Fibroblast of skin of right quadriceps (primary cell): ENCODE measurements at regions not wholly inside any gene's neighbourhood (a gene's known extent, or its start where the extent isn't known, plus 50 kb on each side); places are given as distances from the start of the nearest gene placed in this dataset.
"Not testable (repeated sequence)": the region's sequence is repeated elsewhere in the genome, so short reads cannot be mapped to it uniquely, and the experiment has no call there.

ENCODE experiments used
- DNase-seq: peaks from one replicate; pipeline ENCODE4 v3.0.0-alpha.2; 2013

DNA sequence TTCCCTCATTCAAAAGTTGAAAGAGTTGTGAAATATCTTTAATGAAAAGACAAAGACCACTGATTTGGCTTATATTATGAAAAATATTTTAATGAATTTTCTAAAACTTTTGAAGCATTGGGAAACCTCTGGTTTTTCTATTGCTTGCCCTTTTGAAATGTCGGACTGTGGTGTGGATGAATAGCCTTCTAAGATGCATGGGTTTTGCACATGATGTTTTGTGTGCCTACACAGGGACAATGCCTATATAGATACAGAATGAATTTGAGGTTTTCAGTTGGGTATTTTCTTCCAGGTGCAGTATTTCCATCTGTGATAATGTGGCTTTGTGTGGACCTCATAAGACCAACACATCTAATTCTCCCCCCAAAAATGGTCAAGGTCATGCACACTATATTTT, 1437.9 kb downstream of the REEP3 start:
- no peak for DNase-seq

DNA sequence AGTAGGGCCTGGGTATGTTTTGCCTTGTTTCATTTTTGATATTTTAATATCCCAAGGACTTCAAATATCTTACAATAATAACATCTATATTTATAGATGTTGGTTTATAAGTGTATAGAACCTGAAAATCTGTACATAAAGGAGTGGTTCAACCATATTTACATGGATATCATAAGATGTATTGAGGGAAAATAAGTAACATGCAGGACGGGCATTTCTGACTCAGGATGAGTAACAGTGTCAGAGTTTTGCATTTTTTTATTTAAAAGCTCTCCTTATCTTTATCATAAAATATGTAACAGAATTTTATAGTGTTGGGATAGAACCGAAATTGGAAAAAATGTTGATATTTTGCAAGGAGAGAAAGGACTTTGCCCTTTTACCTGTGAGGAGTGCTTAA, 1438.7 kb downstream of the REEP3 start:
- DNase-seq = no peak

GRCh38 chr10:64973391-64973790, 1452.2 kb downstream of the REEP3 start:
- DNase-seq = no peak

GRCh38 chr10:64976150-64976549, 1454.9 kb downstream of the REEP3 start:
- no peak for DNase-seq

DNA sequence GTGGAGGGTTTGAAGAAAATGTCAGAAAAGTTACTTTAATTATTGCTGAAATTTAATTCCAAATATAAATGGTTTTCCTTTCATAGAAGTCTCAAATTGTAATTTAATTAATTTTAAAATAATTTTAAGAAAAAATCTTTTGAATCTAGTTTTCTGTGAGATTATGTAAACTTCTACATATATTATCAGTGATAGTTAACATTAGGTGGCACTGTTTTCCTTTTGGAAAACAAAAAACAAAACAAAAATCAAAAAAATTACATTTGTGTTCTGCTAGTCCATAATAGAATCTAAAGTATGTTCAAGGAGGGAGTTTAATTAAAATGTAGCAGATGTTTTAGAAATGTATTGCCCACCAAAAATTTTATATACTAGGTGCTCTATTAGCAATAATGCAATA, 1456.7 kb downstream of the REEP3 start:
- no peak for DNase-seq

GRCh38 chr10:64996886-64997285, 1475.7 kb downstream of the REEP3 start:
- DNase-seq = no peak

DNA sequence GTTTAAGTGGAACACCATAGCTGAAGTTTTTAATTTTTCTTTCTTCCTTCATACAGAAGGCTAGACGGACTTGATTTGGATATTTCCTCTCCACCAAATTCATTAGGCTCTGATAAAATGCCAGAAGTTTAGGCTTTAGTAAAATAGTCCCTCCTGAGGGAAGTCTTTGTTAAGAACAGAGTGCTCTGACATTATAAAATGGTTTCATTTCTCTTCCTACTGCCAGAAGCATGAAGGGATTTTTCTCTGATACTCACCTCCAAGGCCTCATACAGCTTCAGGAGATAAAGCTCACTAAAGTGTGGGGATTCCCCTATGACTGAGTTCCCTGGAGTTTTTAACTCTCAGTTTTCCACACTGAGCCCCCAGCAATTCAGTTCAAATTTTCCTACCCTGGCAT, 1489.6 kb downstream of the REEP3 start:
- DNase-seq = no peak

DNA sequence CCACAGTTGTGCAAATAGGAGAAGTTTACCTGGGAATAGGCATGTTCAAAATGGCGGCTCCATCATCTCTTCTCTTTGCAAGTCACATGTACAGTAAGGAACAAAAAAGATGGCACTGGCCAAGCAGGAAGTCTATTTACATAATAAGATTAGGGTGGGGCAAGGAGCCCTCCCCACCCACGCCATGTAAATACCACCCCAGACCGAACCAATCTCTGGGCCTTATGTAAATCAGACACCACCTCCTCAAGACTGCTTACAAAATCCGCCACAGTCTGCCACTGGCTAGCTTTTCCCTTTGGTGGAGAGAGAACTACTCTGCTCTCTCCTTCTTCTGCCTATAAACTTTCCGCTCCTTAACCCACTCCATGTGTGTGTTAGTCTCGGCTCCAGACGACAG, 1496.3 kb downstream of the REEP3 start:
- no peak for DNase-seq

- no peak for DNase-seq
These were observed 1503.7 kb downstream of the REEP3 start for GRCh38 chr10:65024886-65025285.

DNA sequence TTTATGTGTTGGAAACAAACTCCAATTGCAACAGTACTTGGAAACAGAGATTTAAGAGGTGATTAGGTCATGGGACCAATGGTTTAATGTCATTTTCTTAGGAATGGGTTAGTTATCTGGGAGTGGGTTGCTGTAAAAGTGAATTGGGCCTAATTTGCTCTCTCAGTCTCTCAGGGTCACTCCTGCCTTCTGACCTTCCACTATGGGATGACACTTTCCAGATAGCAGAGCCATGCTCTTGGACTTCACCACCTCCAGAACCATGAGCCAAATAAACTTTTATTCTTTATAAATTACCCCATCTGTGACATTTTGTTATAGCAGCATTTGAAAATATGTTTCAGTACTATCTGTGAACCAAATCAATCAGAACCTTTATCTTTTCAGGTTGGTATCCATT, 1509.1 kb downstream of the REEP3 start:
- no peak for DNase-seq

DNA sequence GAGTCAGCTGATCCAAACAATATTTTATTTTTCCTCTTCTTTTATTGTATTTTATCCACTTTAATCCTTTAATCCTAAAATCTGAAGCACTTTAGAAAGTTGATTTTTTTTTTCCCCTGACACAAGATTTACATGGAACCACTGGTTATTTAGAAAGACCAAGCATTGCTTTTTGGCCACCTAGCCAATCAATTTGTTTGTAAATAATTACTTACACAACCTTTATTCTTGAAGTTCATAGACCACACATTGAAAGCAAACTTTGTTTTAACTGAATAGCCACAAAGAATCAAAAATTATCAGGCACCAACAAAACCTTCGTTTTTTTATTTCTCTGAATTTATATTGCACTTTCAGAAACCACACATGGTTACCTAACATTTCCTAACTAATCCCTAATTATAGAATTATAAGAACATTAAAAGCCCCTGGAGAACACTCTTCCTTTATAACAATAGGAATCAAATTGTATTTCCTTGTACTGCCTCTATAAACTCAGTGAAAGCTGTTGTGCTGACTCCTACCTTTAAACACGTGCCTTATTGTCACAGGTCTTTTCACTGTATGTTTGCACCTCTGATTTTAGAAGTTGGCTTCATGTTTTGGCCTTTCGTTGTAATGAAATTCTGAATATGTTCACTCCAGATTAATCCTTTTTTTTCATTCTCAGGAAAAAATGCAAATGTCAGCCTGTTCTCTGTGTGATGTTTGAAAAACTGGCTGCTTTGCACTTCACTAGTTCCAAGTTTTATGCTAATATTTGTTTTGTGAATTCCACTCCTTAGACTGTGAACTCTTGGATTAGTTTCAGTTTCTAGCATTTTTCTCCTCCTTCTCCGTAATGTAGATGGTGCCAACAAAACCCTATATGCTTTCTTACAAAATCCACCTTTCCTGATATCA, 1511.9 kb downstream of the REEP3 start:
- DNase-seq = no peak

- no peak for DNase-seq
These were observed 1512.8 kb downstream of the REEP3 start for GRCh38 chr10:65033957-65034356.

GRCh38 chr10:65040796-65041195, 1519.6 kb downstream of the REEP3 start:
- DNase-seq = no peak

DNA sequence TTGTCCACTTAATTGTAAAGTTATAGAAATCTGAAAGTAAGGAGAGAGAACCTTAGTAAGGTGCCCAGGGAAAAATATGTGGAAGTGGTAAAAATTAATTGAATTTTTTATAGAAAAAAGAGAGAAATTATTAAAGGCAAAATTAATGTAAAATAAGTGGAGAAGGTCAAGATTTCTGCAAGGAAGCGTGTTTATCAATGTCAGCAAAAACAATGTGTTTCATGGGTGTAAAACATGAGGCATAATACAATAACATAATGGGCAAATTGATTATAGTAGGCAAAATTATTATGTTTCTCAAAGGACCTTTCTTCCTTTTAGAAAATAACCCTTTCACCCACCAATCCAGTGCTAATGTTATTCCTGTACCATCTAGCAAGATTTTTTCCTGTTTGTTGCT, 1520.1 kb downstream of the REEP3 start:
- no peak for DNase-seq

DNA sequence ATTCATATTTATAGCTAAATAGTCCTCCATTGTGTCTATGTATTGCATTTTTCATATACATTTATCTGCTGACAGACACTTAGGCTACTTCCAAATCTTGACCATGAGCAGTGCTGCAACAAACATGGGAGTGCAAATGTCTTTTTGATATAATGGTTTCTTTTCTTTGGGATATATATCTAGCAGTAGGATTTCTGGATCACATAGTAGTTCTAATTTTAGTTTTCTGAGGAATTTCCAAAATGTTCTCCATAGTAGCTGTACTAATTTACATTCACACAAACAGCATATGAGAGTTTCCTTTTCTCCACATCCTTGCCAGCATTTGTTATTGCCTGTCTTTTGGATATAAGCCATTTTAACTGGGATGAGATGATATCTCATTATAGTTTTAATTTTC, 1521.3 kb downstream of the REEP3 start:
- DNase-seq = no peak

GRCh38 chr10:65046831-65047230, 1525.6 kb downstream of the REEP3 start:
- no peak for DNase-seq

DNA sequence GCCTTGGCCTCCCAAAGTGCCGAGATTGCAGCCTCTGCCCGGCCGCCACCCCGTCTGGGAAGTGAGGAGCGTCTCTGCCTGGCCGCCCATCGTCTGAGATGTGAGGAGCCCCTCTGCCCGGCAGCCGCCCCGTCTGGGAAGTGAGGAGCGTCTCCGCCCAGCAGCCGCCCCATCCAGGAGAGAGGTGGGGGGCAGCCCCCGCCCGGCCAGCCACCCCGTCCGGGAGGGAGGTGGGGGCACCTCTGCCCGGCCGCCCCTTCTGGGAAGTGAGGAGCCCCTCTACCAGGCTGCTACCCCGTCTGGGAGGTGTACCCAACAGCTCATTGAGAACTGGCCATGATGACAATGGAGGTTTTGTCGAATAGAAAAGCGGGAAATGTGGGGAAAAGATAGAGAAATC, 1530.9 kb downstream of the REEP3 start:
- DNase-seq = not testable (repeated sequence)

DNA sequence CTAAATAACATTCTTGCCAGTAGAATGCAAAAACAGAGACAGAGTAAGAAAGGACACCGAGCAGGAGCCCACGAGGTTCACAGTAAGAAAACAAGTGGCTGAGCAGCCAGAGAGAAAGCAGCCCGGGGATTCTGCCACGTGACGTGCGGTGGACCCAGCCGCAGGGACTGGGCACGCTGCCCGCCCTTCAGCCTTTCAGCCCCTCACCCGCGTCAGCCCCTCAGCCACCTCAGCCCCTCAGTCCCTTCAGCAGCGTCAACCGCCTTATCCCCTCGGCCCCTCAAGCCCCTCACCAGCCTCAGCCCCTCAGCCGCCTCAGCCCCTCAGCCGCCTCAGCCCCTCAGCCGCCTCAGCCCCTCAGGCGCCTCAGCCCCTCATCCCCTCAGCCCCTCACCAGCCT, 1532.2 kb downstream of the REEP3 start:
- not testable (repeated sequence) for DNase-seq

DNA sequence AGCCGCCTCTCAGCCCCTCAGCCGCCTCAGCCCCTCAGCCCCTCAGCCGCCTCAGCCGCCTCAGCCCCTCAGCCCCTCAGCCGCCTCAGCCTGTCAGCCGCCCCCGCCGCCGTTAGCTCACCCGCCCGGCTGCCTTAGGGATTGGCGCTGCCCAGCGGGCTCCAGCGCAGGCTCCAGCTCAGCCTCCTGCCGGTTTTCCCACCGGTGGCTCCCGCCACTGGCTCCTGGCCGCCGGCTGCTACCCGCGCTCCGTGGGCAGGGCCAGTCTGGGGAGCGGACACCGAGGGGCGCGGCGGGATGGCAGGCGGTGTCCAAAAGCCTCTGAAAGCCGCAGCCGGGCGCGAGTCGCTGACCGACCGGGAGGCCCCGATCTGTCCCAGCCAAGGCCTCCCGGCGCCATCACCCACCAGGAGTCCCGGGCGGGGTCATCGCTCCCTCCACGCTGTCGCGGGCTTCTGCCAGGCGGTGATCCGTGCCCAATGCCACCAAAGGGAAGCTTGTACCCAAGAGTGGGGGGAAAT, 1532.7 kb downstream of the REEP3 start:
- not testable (repeated sequence) for DNase-seq

DNA sequence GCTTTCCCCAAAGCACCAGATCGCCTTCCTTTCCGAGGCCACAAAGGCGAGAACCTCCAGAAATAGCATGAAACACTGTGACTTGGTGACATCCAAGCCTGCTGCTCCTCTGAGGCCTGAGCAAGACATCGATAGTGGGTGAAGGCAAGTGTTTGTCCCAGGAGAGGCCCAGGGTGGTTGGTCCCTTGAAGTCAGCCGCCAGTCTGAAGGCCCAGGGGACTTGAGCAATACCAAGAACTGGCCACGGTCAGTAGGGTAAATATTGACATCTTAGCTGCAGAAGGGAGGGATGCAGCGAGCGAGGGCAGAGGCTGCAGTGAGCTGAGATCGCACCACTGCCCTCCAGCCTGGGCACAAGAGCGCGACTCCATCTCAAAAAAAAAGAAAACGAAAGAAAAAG, 1533.5 kb downstream of the REEP3 start:
- not testable (repeated sequence) for DNase-seq

DNA sequence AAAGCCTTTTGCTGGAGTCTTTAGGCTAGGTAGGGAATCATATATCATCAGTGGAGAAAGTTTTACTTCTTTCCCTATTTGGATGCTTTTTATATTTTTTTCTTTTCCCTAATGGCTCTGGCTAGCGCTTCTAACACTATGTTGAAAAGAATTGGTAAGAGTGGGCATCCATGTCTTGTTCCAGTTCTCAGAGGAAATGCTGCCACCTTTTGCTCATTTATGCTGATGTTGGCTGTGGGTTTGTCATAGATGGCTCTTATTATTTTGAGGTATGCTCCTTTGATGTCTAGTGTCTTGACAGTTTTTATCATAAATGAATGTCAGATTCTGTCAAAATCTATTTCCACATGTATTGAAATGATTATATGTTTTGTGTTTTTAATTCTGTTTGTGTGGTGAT, 1544.1 kb downstream of the REEP3 start:
- no peak for DNase-seq

DNA sequence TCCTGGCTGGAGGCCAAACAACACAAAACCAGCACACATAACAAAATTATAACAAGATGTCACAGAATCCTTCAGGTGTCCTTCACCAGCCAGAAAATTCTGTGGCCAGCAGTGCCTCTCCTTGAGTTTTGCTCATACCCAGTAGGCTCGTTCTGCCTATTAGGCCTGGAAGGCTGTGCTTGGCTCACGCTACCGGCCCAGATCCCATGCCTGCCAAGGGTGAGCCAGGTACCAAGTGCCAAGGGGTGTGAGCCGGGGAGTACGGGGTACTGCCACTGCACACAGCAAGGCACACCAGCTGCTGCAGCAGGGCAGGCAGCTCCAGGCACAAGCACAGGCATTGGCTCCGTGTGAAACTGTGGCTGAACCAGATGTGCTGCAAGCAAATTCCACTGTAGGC, 1562.0 kb downstream of the REEP3 start:
- no peak for DNase-seq

DNA sequence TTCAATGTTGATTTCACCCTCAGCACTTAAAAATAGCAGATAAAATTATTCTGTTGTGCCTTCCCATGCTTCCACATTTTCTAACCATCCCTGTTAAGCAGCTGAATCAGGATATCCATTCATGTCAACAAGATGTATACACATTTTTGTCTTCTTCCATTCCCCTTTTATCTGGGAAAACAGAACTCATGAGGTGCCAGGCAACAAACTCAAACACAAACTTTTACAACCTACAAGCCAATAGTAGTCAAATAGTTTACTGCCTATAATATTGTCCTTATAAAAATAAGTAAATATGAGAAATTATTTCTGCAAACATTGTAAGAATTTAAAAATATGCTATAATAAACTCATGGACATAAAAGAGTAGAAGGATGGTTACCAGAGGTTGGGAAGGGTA, 1569.8 kb downstream of the REEP3 start:
- DNase-seq = no peak

DNA sequence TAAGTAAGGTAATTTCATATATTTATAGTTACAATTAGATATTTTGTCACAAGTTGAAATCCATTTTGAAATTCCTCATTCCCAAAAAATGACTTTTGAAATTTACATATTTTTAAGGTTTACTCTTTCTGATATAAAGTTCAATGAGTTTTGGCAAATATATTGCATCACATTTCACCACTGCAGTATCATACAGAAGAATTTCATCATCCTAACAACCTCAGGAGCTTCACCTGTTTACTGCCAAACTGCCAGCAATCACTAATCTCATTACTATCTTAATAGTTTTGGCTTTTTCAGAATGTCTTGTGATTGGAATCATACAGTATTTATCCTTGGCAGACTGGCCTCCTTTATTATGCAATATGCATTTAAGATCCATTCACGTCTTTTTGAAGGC, 1578.9 kb downstream of the REEP3 start:
- no peak for DNase-seq

- DNase-seq = not testable (repeated sequence)
These were observed 1579.7 kb downstream of the REEP3 start for GRCh38 chr10:65100881-65101280.
